ENCODE measurements at regions not wholly inside any gene's neighbourhood (a gene's known extent, or its start where the extent isn't known, plus 50 kb on each side); places are given as distances from the start of the nearest gene placed in this dataset.

GRCh38 chr6:163823577-163823976 lies 409.1 kb downstream of the QKI start:
- no peak for DNase-seq
- H3K27me3 ChIP-seq (ENCODE audit: control insufficient read depth, insufficient read depth, low read length), result no peaks in the 10 kb centered on the region
- H3K36me3 ChIP-seq (ENCODE audit: control insufficient read depth, insufficient read depth, low read length), result no peaks in the 10 kb centered on the region
- H3K9me3 ChIP-seq (replicated peaks; ENCODE audit: control insufficient read depth, low read depth, low read length), result no peaks in the 10 kb centered on the region
- no peak overlapping the region for H3K27ac ChIP-seq (ENCODE audit: low read length)
- H3K4me1 ChIP-seq (ENCODE audit: control insufficient read depth, insufficient read depth, low read length), result peaks cover 7% of the 10 kb centered on the region
- H3K4me3 ChIP-seq (ENCODE audit: low read length), result no peak overlapping the region
- 67% methylated on average over 1 of the region's 5 CpGs for WGBS (ENCODE audit: insufficient coverage)

GRCh38 chr6:163820745-163821458 lies 406.4 kb downstream of the QKI start:
- peak; percentile 70 for DNase-seq
- 69% methylated on average over 6 of the region's 10 CpGs for whole genome bisulfite sequencing (ENCODE audit: insufficient coverage)

GRCh38 chr6:163820171-163820570 lies 405.7 kb downstream of the QKI start:
- no peaks in the 10 kb centered on the region for H3K9me3 ChIP-seq (replicated peaks; ENCODE audit: control insufficient read depth, low read depth, low read length)
- no peak overlapping the region for H3K27ac ChIP-seq (ENCODE audit: low read length)
- H3K4me1 ChIP-seq (ENCODE audit: control insufficient read depth, insufficient read depth, low read length), result peaks cover 7% of the 10 kb centered on the region

More at GRCh38 chr6:163820745-163821458, 406.4 kb downstream of the QKI start:
- Histone ChIP-seq H3K27ac (ENCODE audit: low read length) (peak overlapping the region; percentile 21), H3K4me1 (ENCODE audit: control insufficient read depth, insufficient read depth, low read length) (peaks cover 7% of the 10 kb centered on the region), H3K27me3 (ENCODE audit: control insufficient read depth, insufficient read depth, low read length) (no peaks in the 10 kb centered on the region), H3K4me3 (ENCODE audit: low read length) (no peak overlapping the region), H3K9me3 (replicated peaks; ENCODE audit: control insufficient read depth, low read depth, low read length) (no peaks in the 10 kb centered on the region), H3K36me3 (ENCODE audit: control insufficient read depth, insufficient read depth, low read length) (no peaks in the 10 kb centered on the region)

GRCh38 chr6:163818719-163819118 lies 404.2 kb downstream of the QKI start:
- no peak overlapping the region for H3K4me3 ChIP-seq (ENCODE audit: low read length)
- no peaks in the 10 kb centered on the region for H3K36me3 ChIP-seq (ENCODE audit: control insufficient read depth, insufficient read depth, low read length)
- no peak for DNase-seq
- H3K9me3 ChIP-seq (replicated peaks; ENCODE audit: control insufficient read depth, low read depth, low read length), result no peaks in the 10 kb centered on the region
- no peak overlapping the region for H3K27ac ChIP-seq (ENCODE audit: low read length)
- H3K4me1 ChIP-seq (ENCODE audit: control insufficient read depth, insufficient read depth, low read length), result peaks cover 16% of the 10 kb centered on the region
- H3K27me3 ChIP-seq (ENCODE audit: control insufficient read depth, insufficient read depth, low read length), result no peaks in the 10 kb centered on the region

More at GRCh38 chr6:163820171-163820570, 405.7 kb downstream of the QKI start:
- Histone ChIP-seq H3K4me3 (ENCODE audit: low read length) (no peak overlapping the region), H3K27me3 (ENCODE audit: control insufficient read depth, insufficient read depth, low read length) (no peaks in the 10 kb centered on the region), H3K36me3 (ENCODE audit: control insufficient read depth, insufficient read depth, low read length) (no peaks in the 10 kb centered on the region)
- 96% methylated on average over 17 of the region's 17 CpGs for WGBS (ENCODE audit: insufficient coverage)
- no peak for DNase-seq

- DNase-seq, result no peak
- Histone ChIP-seq H3K27me3 (ENCODE audit: control insufficient read depth, insufficient read depth, low read length) (no peaks in the 10 kb centered on the region), H3K9me3 (replicated peaks; ENCODE audit: control insufficient read depth, low read depth, low read length) (no peaks in the 10 kb centered on the region), H3K4me3 (ENCODE audit: low read length) (no peak overlapping the region), H3K36me3 (ENCODE audit: control insufficient read depth, insufficient read depth, low read length) (no peaks in the 10 kb centered on the region), H3K27ac (ENCODE audit: low read length) (no peak overlapping the region), H3K4me1 (ENCODE audit: control insufficient read depth, insufficient read depth, low read length) (peaks cover 16% of the 10 kb centered on the region)
- WGBS (ENCODE audit: insufficient coverage), result 60% methylated on average over 1 of the region's 2 CpGs
Measured at GRCh38 chr6:163816441-163816840, 401.9 kb downstream of the QKI start.

- Histone ChIP-seq H3K27ac (ENCODE audit: low read length) (no peak overlapping the region), H3K4me3 (ENCODE audit: low read length) (no peak overlapping the region), H3K27me3 (ENCODE audit: control insufficient read depth, insufficient read depth, low read length) (no peaks in the 10 kb centered on the region), H3K9me3 (replicated peaks; ENCODE audit: control insufficient read depth, low read depth, low read length) (no peaks in the 10 kb centered on the region), H3K4me1 (ENCODE audit: control insufficient read depth, insufficient read depth, low read length) (peaks cover 14% of the 10 kb centered on the region), H3K36me3 (ENCODE audit: control insufficient read depth, insufficient read depth, low read length) (no peaks in the 10 kb centered on the region)
- no peak for DNase-seq
- WGBS (ENCODE audit: insufficient coverage), result no CpG with 5 or more reads among the region's 2 CpGs
Measured at GRCh38 chr6:163815796-163816195, 401.3 kb downstream of the QKI start.

- no peaks in the 10 kb centered on the region for H3K36me3 ChIP-seq (ENCODE audit: control insufficient read depth, insufficient read depth, low read length)
- no peaks in the 10 kb centered on the region for H3K9me3 ChIP-seq (replicated peaks; ENCODE audit: control insufficient read depth, low read depth, low read length)
- 44% methylated on average over 3 of the region's 17 CpGs for WGBS (ENCODE audit: insufficient coverage)
- DNase-seq, result peak; percentile 88
- no peak overlapping the region for H3K27ac ChIP-seq (ENCODE audit: low read length)
- peaks cover 11% of the 10 kb centered on the region for H3K4me1 ChIP-seq (ENCODE audit: control insufficient read depth, insufficient read depth, low read length)
- H3K27me3 ChIP-seq (ENCODE audit: control insufficient read depth, insufficient read depth, low read length), result no peaks in the 10 kb centered on the region
- H3K4me3 ChIP-seq (ENCODE audit: low read length), result no peak overlapping the region
Measured at GRCh38 chr6:163814494-163815364, 400.2 kb downstream of the QKI start.

GRCh38 chr6:163813979-163814493 lies 399.5 kb downstream of the QKI start:
- Histone ChIP-seq H3K4me3 (ENCODE audit: low read length) (no peak overlapping the region), H3K4me1 (ENCODE audit: control insufficient read depth, insufficient read depth, low read length) (peaks cover 11% of the 10 kb centered on the region), H3K36me3 (ENCODE audit: control insufficient read depth, insufficient read depth, low read length) (no peaks in the 10 kb centered on the region), H3K27me3 (ENCODE audit: control insufficient read depth, insufficient read depth, low read length) (no peaks in the 10 kb centered on the region), H3K27ac (ENCODE audit: low read length) (no peak overlapping the region), H3K9me3 (replicated peaks; ENCODE audit: control insufficient read depth, low read depth, low read length) (no peaks in the 10 kb centered on the region)
- WGBS (ENCODE audit: insufficient coverage), result 78% methylated on average over 2 of the region's 3 CpGs
- DNase-seq, result no peak

- no peak overlapping the region for H3K4me3 ChIP-seq (ENCODE audit: low read length)
- DNase-seq, result peak; percentile 24
- no peaks in the 10 kb centered on the region for H3K27me3 ChIP-seq (ENCODE audit: control insufficient read depth, insufficient read depth, low read length)
- H3K9me3 ChIP-seq (replicated peaks; ENCODE audit: control insufficient read depth, low read depth, low read length), result no peaks in the 10 kb centered on the region
- no peaks in the 10 kb centered on the region for H3K36me3 ChIP-seq (ENCODE audit: control insufficient read depth, insufficient read depth, low read length)
- H3K4me1 ChIP-seq (ENCODE audit: control insufficient read depth, insufficient read depth, low read length), result peaks cover 11% of the 10 kb centered on the region
- H3K27ac ChIP-seq (ENCODE audit: low read length), result no peak overlapping the region
- WGBS (ENCODE audit: insufficient coverage), result no CpG with 5 or more reads among the region's 1 CpG
Measured at GRCh38 chr6:163811317-163811716, 396.8 kb downstream of the QKI start.

- H3K9me3 ChIP-seq (replicated peaks; ENCODE audit: control insufficient read depth, low read depth, low read length), result no peaks in the 10 kb centered on the region
- H3K36me3 ChIP-seq (ENCODE audit: control insufficient read depth, insufficient read depth, low read length), result no peaks in the 10 kb centered on the region
- H3K27ac ChIP-seq (ENCODE audit: low read length), result no peak overlapping the region
- 67% methylated on average over 3 of the region's 8 CpGs for whole genome bisulfite sequencing (ENCODE audit: insufficient coverage)
- H3K27me3 ChIP-seq (ENCODE audit: control insufficient read depth, insufficient read depth, low read length), result no peaks in the 10 kb centered on the region
- H3K4me3 ChIP-seq (ENCODE audit: low read length), result no peak overlapping the region
- DNase-seq, result no peak
- peaks cover 4% of the 10 kb centered on the region for H3K4me1 ChIP-seq (ENCODE audit: control insufficient read depth, insufficient read depth, low read length)
Measured at GRCh38 chr6:163809364-163809763, 394.8 kb downstream of the QKI start.

Data from muscle of leg (tissue), 3 donors.